ENCODE measurements at regions not wholly inside any gene's neighbourhood (a gene's known extent, or its start where the extent isn't known, plus 50 kb on each side); places are given as distances from the start of the nearest gene placed in this dataset.

DNA sequence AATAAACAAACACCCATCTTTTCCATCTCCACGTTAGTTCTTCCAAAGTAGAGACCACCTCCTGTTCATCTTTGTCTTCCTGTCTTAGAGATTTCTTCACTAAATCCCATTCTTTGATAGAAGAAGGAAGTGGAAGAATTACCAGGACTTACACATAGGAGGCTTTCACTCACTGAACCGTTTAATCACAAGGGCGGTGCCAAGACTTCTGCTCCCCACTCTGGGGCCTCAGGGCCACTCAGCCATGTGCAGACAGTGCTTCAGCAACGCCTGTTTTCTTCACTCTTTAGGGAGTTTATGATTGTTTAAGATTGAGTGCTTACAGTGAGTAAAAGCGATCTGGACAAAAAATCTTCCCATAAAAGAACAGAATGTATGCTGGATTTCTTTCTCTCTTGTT lies 63.9 kb upstream of the SORCS3 start:
- no peak for DNase-seq

DNA sequence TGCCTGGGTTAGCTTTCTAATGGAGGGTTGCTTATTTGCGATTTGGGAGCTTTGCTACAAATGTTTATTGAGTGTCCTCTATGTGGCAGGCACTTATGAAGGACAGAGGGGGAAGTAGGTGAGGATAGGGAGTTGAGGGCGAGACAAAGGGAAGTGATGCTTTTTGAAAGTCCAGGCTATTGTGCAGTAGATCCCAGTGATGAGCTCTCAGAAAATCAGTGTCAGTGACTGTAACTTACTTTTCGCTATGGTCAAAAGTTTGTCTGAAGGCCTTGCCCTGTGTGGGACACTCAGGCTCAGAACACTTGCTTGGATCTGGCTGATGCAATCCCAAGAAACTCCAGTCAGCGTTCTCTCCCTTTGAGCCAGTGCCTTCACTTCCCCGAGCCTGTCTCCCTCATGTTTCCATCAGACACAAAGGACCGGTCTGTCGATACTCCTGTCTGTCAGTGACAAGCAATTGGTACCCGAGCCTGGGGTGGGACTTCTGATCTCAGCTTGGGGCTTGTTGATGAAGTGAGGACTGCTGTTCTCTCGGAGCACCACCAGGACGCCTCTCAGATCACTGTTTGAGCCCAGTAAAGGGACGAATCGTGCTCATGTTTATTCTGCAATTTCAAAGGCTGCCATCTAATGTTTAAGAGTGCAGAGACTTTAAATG lies 63.1 kb upstream of the SORCS3 start:
- DNase-seq, result no peak

DNA sequence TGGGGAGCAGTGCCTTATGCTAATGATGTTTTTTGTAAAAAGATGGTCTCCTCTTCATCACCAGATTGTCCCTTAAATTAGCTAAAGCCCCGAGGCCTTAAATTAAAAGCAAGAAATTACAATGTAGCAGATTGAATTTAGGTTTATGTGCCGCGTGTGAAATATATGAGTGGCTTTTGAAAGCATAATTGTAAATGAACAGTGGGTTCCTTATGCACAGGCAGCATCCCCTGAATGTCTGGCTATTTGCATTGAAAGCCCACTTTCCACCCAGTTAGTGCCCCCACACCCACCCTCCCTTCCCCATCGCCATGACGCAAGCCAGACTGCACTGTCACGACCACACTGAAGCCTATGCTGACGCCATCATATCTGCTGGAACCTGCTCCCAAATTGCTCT lies 62.4 kb upstream of the SORCS3 start:
- DNase-seq, result no peak

DNA sequence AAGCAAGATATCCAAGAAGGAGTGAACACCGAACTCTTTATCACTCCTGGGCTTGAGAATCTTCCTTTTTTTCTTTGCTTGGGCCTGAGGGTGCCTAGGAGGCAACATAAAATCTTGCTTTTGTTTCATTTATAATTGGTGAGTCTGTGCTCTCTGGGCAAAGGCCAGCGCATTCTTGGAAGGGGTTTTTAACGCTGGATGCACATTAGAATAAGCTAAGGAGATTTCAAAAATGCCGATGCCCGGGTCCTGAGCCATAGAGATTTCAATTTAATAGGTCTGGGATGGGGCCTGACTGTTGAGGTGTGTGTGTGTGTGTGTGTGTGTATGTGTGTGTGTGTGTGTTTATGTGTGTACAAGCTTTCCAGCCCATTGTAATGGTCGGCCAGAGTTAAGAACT lies 62.0 kb upstream of the SORCS3 start:
- no peak for DNase-seq

DNA sequence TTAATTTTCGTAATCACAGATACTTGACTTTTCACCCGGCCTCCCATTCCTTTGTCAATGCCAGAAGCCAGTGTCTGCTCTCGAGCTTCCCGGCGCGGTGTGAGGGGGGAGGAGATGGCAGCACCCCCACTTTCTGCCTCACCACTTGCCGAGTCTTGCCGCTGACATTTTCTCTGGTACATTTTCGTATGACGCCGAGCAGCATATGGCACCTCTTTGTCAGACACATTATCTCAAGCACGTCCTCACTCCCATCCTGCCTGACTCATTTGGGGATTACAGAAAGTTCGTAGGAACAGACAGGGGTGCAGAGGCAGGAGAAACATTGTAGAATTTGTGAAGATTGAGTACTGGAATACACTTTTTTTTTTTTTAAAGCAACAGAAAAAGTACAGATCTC lies 60.8 kb upstream of the SORCS3 start:
- no peak for DNase-seq

DNA sequence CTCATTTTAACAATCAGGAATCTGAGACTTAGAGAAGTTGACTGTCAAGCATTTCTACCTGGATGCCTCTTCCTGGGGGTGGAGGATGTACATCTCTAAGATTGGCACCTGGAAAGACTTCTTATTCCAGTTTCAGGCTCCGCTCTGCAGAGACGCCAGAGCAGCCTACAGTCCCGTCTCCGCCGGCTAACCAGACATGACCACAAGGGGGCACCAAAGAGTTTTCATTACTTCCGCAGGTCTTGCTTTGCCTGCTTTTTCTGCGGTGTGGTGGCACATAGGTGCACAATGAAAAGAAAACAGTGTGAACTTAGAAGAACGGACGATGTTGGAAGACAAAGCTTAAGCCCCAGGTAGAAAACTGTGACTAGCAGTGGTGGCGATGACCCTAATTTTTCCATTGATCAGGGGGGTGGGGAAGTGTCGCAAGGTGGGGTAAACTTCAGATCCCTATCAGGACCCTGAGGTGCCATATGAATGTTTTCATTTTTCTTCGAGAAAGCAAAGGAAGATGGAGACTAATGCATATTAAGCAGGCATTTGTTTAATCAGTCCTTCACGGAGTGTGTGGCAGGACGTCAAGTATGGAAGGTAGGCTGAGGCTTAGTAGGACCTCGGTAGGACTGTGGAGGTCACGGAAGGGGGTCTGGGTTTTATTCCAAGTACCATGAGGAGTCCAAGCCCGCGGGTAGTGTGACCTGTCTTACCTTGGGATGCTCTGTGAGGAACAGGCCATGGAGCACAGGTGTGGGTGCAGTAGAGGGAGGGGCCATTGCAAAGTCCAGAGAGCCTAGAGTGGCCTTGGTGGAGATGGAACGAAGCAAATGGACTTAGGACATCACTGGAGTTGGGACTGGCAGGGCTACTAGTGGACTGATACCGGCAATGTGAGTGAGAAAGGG lies 60.1 kb upstream of the SORCS3 start:
- peak; percentile 83 for DNase-seq

DNA sequence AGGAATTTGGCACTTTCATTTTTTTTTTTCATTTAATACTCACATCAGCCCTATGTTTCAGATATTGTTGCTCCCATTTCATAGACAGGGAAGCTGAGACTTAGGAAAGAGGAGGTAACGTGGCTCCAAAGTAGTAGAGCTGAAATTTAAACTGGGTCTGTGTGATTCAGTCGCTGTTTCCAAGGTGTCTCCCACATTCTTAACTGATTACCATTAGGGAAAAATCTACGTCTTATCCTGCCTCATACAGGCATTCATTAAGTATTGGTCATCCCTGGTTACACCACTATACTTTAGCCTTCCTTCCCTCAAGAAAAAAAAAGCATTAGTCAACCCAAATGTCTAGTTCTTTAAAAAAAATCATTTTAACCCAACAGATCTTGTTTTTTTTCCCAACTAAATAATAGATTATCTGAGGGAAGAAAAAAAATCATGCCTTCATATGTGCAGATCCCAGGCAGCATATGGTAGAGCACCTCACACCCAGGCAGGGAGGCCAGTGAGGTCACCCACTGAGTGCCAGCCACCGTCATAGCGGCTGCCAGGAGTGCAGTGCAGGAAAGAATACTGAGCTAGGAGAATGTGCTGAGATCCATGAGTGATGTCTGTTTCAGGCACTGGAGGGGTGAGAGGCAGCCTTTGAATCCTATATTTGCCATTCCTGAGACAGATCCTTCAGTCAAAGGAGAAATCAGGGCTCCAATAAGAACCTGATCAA lies 59.0 kb upstream of the SORCS3 start:
- DNase-seq, result no peak

DNA sequence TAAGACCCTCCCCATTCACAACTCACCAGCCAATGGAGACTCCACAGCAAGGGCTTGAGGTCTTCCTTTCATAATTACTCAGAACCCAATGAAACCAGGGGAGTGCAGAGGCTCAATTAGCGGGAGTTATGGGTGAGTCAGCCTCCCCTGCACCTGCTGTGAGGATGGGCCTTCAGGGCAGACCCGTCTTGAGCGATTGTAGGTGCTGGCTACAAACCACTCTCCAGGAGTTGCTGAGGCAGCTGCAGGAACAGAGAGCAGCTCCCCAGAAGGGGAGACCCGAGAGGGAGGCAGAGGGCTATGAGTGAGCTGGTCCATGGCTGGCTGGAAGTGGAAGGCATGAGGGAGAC lies 58.5 kb upstream of the SORCS3 start:
- DNase-seq, result no peak

DNA sequence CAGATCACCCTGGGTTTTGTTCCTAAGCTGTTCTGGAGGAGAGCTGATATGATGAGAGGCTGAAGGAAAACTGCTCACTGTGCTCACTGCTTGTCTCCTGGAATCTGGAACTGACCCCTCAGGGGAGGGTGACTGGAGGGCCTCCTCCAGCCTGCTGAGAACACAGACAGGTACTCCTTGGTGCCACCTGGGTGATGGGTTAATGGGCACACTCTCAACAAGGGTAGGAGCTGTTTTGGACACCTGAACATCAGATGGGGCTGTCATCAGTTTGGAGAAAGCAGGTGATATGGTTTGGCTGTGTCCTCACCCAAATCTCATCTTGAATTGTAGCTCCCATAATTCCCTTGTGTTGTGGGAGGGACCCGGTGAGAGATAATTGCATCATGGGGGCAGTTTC lies 58.1 kb upstream of the SORCS3 start:
- DNase-seq, result no peak

DNA sequence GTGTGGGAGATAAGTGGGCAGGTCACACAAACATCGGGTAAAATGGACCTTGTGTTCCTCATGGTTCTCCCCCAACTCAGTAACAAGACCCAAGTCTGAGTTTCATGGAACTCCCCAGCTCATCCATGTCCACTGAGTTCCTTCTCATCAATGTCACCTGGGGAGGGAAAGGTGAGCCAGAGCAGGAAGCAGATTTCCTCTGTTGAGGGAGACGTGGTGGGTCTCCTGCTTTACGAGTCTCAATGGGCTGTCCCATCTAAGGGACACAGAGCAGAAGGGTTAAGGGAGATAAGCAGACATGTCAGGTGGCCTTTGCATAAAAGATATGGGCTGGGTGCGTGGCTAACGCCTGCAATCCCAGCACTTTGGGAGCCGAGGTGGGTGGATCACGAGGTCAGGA lies 56.5 kb upstream of the SORCS3 start:
- no peak for DNase-seq

DNA sequence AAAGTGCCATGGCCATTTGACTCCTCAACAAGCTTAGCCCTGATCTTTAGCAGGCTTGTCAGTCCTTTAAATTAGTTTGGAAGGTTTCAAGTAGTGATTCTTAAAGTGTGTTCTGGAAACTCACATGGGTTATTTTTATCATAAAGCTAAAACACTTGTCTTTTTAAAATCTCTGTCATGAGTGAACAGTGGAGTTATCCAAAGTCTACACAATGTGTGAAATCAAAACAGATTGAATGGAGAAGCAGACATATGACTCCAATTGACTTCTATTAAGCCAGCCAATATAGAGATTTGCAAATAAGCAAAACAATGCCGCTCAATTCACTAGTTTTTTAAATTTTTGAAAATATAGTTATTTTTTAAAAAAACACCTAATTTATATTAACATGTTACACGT lies 53.3 kb upstream of the SORCS3 start:
- DNase-seq, result no peak

DNA sequence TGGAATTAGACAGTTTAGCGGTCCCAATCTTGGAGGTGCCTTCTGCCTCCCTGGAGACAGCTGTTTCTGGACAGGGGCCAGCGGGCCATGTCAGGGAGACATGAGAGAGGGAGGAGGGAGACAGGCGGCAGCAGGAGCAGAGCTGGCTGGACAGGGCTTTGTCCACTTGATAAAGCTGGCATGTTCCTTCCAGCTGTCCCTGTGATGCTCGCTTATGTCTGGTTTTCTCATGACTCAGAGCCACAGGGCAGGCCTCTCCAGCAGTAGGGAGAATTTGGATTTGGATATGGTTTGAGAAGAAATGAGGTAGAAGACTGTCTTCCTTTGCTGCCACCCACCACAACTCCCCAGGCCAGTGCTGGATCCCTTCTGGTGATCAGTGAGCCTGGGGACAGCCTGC lies 51.7 kb upstream of the SORCS3 start:
- DNase-seq, result no peak

DNA sequence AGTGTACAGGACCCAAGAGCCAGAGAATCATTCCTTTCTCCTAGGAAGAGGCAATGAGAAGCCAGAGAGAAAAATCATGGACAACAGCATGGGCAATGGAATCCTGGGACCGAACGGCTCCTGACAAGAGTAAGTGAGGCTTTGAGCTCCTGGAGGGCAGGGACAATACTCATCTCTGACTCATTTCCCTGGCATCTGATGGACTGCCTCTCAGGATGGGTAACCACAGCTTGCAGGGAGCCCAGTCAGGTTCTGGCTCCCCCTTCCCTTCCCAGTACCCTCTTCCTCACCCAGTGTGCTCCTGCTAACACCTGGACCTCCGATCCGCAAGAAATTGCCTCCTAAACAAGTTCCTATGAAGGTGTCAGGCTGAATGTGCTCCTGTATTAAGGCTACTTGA lies 51.2 kb upstream of the SORCS3 start:
- no peak for DNase-seq

Measured in right forelimb (tissue), 1 donor.